ENCODE measurements at regions not wholly inside any gene's neighbourhood (a gene's known extent, or its start where the extent isn't known, plus 50 kb on each side); places are given as distances from the start of the nearest gene placed in this dataset.

DNA sequence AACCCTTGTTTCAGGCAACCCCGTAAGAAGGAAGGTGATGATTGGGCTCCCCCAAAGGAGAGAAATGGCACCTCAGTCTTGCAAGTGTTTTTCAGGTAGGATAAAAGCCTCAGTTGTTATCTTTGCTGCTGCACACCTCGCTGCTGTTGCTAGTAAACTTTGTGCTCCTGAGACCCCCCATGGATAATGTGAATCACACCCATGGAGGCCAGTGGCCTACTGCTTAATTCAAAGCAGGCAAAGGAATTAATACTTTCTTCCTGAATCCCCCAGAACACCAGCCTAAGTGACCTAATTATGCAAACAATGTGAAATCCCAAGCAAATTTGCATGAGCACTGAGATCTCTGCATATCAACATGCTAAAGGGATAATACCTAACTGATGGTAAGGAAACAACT, 337.5 kb downstream of the GRIA2 start:
- FAIRE-seq (no peak), DNase-seq (ENCODE audit: insufficient read length, low spot score) (no peak)
- TF ChIP-seq TAF1 (IDR thresholded peaks at IDR 0.05; ENCODE audit: low read depth, low read length) (no peak), SPI1 (IDR thresholded peaks at IDR 0.05; ENCODE audit: low read depth, low read length) (no peak), POLR2A (IDR thresholded peaks at IDR 0.05; ENCODE audit: low read depth, low read length) (no peak)

DNA sequence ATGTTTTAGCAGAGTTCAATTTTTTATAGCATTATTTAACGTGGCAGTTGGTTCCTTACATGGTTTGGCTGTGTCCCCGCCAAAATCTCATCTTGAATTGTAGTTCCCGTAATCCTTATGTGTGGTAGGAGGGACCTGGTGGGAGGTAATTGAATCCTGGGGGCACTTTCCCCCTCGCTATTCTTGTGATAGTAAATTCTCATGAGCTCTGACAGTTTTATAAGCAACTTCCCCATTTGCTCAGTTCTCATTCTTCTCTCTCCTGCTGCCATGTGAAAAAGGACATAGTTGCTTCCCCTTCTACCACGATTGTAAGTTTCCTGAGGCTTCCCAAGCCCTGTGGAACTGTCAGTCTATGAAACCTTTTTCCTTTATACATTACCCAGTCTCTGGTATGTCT, 329.5 kb downstream of the GRIA2 start:
- no peak for DNase-seq (ENCODE audit: insufficient read length, low spot score)
- no peak for FAIRE-seq
- TF ChIP-seq TAF1 (IDR thresholded peaks at IDR 0.05; ENCODE audit: low read depth, low read length) (no peak), POU2F2 (IDR thresholded peaks at IDR 0.05; ENCODE audit: low read depth, low read length) (no peak), SPI1 (IDR thresholded peaks at IDR 0.05; ENCODE audit: low read depth, low read length) (no peak), POLR2AphosphoS5 (IDR thresholded peaks at IDR 0.05; ENCODE audit: low read depth, low read length) (no peak), POLR2A (IDR thresholded peaks at IDR 0.05; ENCODE audit: low read depth, low read length) (no peak), PAX5 (IDR thresholded peaks at IDR 0.05; ENCODE audit: insufficient read depth, low read length, severe bottlenecking) (no peak)

DNA sequence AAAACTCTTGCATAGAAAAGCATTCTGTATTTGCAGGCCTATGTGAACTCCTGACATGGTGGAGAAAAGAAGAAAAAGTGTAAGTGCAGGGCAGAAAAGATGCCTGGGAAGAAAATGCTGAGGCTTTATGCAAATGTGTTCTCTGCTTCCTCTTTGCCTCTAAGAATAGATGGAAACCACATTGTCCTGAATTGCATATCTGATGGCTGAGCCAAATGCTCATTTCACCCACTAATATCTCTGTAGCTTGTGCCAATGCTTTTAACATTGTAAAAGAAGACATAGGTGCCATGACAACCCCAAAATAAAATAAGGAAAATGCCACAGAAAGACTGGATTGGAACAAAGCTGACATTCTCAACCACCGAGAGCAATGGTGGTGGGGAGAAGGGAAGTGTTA, 307.4 kb downstream of the GRIA2 start:
- TF ChIP-seq SPI1 (IDR thresholded peaks at IDR 0.05; ENCODE audit: low read depth, low read length) (no peak), POLR2A (IDR thresholded peaks at IDR 0.05; ENCODE audit: low read depth, low read length) (no peak), POU2F2 (IDR thresholded peaks at IDR 0.05; ENCODE audit: low read depth, low read length) (no peak), POLR2AphosphoS5 (IDR thresholded peaks at IDR 0.05; ENCODE audit: low read depth, low read length) (no peak), TAF1 (IDR thresholded peaks at IDR 0.05; ENCODE audit: low read depth, low read length) (no peak), PAX5 (IDR thresholded peaks at IDR 0.05; ENCODE audit: insufficient read depth, low read length, severe bottlenecking) (no peak)
- FAIRE-seq (no peak), DNase-seq (ENCODE audit: insufficient read length, low spot score) (no peak)

DNA sequence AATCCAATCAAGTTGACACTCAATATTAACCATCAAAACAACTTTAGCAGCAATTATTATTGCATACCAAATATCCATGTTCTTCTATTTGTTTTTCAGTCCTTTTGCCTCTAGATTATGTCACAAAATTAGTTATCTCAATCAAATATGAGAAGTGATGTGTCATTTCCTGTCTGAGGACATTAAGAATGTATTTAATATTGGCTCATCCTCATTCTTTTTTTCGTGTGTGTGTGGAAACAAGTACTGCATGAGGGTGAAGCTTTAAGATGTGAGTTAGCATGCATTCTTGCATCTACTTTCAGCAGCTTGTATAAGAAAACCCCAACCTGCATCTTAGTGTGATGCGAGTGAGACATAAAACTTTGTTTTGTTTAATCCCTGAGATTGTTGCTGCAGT, 301.4 kb downstream of the GRIA2 start:
- TF ChIP-seq TAF1 (IDR thresholded peaks at IDR 0.05; ENCODE audit: low read depth, low read length): no peak
- TF ChIP-seq SPI1 (IDR thresholded peaks at IDR 0.05; ENCODE audit: low read depth, low read length): no peak
- TF ChIP-seq POLR2A (IDR thresholded peaks at IDR 0.05; ENCODE audit: low read depth, low read length): no peak
- TF ChIP-seq POLR2AphosphoS5 (IDR thresholded peaks at IDR 0.05; ENCODE audit: low read depth, low read length): no peak
- no peak for TF ChIP-seq PAX5 (IDR thresholded peaks at IDR 0.05; ENCODE audit: insufficient read depth, low read length, severe bottlenecking)
- TF ChIP-seq POU2F2 (IDR thresholded peaks at IDR 0.05; ENCODE audit: low read depth, low read length): no peak
- DNase-seq (ENCODE audit: insufficient read length, low spot score) (no peak), FAIRE-seq (no peak)

DNA sequence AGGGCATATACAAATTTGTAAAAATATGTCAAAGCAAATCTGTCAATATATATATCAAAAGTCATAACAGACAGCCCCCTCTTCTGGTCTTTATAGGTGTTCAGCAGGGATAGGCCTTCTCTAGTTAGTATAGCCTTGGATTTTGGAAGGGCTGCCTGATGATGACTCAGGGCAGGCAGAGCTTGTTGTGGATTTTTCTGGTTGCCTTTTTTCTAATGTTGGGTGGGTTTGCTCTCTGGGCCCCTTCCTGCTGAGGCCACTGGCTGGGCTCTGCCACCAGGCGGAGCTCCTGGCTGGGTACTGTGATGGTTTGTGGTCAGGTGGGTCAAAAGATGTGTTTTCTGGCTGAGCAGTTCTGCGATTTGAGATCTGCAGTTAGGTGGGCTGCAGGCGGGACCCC, 294.2 kb downstream of the GRIA2 start:
- no peak for DNase-seq (ENCODE audit: insufficient read length, low spot score)
- no peak for FAIRE-seq
- no peak for TF ChIP-seq TAF1 (IDR thresholded peaks at IDR 0.05; ENCODE audit: low read depth, low read length)
- TF ChIP-seq PAX5 (IDR thresholded peaks at IDR 0.05; ENCODE audit: insufficient read depth, low read length, severe bottlenecking): no peak
- TF ChIP-seq POLR2A (IDR thresholded peaks at IDR 0.05; ENCODE audit: low read depth, low read length): no peak
- no peak for TF ChIP-seq SPI1 (IDR thresholded peaks at IDR 0.05; ENCODE audit: low read depth, low read length)
- TF ChIP-seq POU2F2 (IDR thresholded peaks at IDR 0.05; ENCODE audit: low read depth, low read length): no peak
- TF ChIP-seq POLR2AphosphoS5 (IDR thresholded peaks at IDR 0.05; ENCODE audit: low read depth, low read length): no peak

DNA sequence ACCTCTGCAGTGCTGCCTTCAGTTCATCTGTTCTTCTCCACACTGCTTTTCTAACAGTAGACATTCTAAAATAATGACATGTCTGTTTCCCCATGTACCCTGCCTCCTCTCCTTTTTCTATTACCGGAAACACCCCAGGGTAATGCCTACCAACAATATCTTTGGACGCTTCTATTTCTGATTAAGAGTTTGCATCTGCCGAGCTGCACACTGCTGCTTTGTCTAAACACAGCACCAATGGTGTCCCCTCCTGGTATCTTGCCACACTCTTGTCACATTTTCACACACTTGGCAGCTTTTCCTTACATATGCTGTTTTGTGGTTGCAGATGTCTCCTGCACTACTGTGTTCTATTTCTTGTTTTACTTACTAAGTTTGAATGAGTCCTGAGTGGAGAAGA, 288.8 kb downstream of the GRIA2 start:
- FAIRE-seq (no peak), DNase-seq (ENCODE audit: insufficient read length, low spot score) (no peak)

DNA sequence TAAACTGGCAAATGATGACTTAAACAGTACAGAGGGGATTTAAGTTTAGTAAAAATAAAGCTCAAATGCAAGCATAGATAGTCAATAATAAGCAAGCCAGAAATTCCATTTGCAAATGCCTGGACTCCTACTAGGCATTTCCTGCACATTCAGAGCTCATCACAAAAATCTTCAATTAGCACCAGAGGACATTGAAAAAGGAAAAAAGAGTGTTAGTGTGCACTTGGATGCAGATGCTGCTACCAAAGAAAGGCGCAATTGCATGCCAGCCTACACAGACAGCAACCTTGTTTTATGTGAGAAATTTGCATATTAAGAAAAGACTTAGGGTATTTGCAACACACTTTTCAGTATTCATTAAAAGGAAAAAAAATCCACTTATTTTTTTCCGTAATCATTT, 282.1 kb downstream of the GRIA2 start:
- no peak for DNase-seq (ENCODE audit: insufficient read length, low spot score)

More for the DNA sequence above, 288.8 kb downstream of the GRIA2 start:
- TF ChIP-seq PAX5 (IDR thresholded peaks at IDR 0.05; ENCODE audit: insufficient read depth, low read length, severe bottlenecking): no peak
- TF ChIP-seq SPI1 (IDR thresholded peaks at IDR 0.05; ENCODE audit: low read depth, low read length): no peak
- TF ChIP-seq POLR2A (IDR thresholded peaks at IDR 0.05; ENCODE audit: low read depth, low read length): no peak
- no peak for TF ChIP-seq TAF1 (IDR thresholded peaks at IDR 0.05; ENCODE audit: low read depth, low read length)
- TF ChIP-seq POU2F2 (IDR thresholded peaks at IDR 0.05; ENCODE audit: low read depth, low read length): no peak
- no peak for TF ChIP-seq POLR2AphosphoS5 (IDR thresholded peaks at IDR 0.05; ENCODE audit: low read depth, low read length)

DNA sequence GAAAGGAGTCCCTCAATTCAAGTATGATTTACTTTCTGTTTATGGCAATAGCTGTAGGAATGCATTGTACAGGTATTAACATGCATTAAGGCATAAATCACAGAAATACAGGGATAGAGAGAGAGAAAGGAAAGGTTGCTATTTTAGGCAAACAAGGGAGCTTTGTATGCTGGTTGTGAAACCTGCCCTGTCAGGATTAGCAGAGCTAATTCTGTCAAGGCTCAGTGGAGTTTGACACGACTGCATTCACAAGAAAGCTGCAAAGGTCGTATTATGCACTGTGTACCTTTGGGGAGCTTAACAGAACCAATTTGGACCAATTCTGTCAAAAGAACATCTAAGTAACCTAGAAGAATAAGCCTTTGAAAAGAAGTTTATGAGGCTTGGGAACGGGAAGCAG, 239.3 kb downstream of the GRIA2 start:
- DNase-seq (ENCODE audit: insufficient read length, low spot score) (no peak), FAIRE-seq (no peak)
- no peak for TF ChIP-seq SPI1 (IDR thresholded peaks at IDR 0.05; ENCODE audit: low read depth, low read length)
- TF ChIP-seq TAF1 (IDR thresholded peaks at IDR 0.05; ENCODE audit: low read depth, low read length): no peak
- no peak for TF ChIP-seq POU2F2 (IDR thresholded peaks at IDR 0.05; ENCODE audit: low read depth, low read length)
- no peak for TF ChIP-seq POLR2A (IDR thresholded peaks at IDR 0.05; ENCODE audit: low read depth, low read length)
- TF ChIP-seq POLR2AphosphoS5 (IDR thresholded peaks at IDR 0.05; ENCODE audit: low read depth, low read length): no peak
- TF ChIP-seq PAX5 (IDR thresholded peaks at IDR 0.05; ENCODE audit: insufficient read depth, low read length, severe bottlenecking): no peak

More for the DNA sequence above, 282.1 kb downstream of the GRIA2 start:
- TF ChIP-seq SPI1 (IDR thresholded peaks at IDR 0.05; ENCODE audit: low read depth, low read length): no peak
- TF ChIP-seq POLR2AphosphoS5 (IDR thresholded peaks at IDR 0.05; ENCODE audit: low read depth, low read length): no peak
- FAIRE-seq: no peak

DNA sequence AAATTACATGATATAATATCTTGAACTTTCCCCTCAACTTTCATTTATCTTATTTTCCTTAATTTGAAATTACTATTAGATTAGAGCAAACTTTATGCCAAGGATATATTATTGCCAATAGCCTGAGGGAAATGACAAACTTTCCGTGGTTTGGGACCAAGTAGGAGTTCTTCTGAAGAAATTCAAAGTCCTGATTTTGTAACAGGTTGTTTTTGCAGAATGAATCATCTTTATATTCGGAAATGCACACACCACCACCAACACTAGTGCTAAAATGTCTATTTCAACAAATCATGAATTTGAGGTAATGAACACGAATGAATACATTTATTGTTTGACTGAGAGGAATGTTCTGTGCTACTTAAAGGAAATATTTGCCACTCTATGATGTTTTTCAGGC, 226.7 kb downstream of the GRIA2 start:
- no peak for FAIRE-seq

DNA sequence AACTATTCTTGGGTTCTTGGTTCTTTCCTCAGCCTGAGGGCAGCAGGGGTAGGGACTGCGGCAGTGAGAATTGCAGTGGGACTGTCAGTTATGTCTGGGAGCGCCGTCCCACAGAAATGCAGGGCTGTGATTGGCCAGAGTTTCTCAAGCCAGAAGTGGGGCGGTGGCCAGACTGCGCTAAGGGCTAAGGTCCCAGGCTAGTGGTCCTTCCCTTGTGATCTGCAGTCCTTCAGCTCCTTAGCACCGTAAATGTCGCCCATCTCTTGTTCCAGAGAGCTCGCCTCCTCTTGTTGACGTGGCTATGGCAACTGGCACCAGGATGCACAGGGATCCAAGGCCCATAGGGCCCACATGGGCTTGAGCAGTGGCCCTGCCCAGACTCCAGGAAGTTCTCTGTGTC, 223.5 kb downstream of the GRIA2 start:
- no peak for DNase-seq (ENCODE audit: insufficient read length, low spot score)
- no peak for TF ChIP-seq PAX5 (IDR thresholded peaks at IDR 0.05; ENCODE audit: insufficient read depth, low read length, severe bottlenecking)
- TF ChIP-seq TAF1 (IDR thresholded peaks at IDR 0.05; ENCODE audit: low read depth, low read length): no peak
- no peak for TF ChIP-seq POLR2A (IDR thresholded peaks at IDR 0.05; ENCODE audit: low read depth, low read length)
- TF ChIP-seq SPI1 (IDR thresholded peaks at IDR 0.05; ENCODE audit: low read depth, low read length): no peak
- no peak for TF ChIP-seq POLR2AphosphoS5 (IDR thresholded peaks at IDR 0.05; ENCODE audit: low read depth, low read length)
- TF ChIP-seq POU2F2 (IDR thresholded peaks at IDR 0.05; ENCODE audit: low read depth, low read length): no peak
- no peak for FAIRE-seq

More for the DNA sequence above, 226.7 kb downstream of the GRIA2 start:
- DNase-seq (ENCODE audit: insufficient read length, low spot score): no peak
- TF ChIP-seq PAX5 (IDR thresholded peaks at IDR 0.05; ENCODE audit: insufficient read depth, low read length, severe bottlenecking): no peak
- TF ChIP-seq POU2F2 (IDR thresholded peaks at IDR 0.05; ENCODE audit: low read depth, low read length): no peak
- no peak for TF ChIP-seq POLR2A (IDR thresholded peaks at IDR 0.05; ENCODE audit: low read depth, low read length)
- no peak for TF ChIP-seq TAF1 (IDR thresholded peaks at IDR 0.05; ENCODE audit: low read depth, low read length)
